CD4-positive, CD25-positive, alpha-beta regulatory T cell (primary cell): ENCODE measurements at regions not wholly inside any gene's neighbourhood (a gene's known extent, or its start where the extent isn't known, plus 50 kb on each side); places are given as distances from the start of the nearest gene placed in this dataset.

ENCODE experiments used
- ATAC-seq, 2 donors: fragments of 150-1000 bp; cut with Tn5 transposase; one replicate each; pipeline ENCODE4 v1.10.0; 2021; ENCODE audit warnings: low read depth in 2 of 2, moderate number of reproducible peaks in 2 of 2, moderate library complexity in 1 of 2
- DNase-seq, 3 donors: peaks; one replicate each; pipeline versions ENCODE4 v3.0.0 to v3.0.0-alpha.2; 2012 to 2022; ENCODE audit warnings: mixed read lengths in 1 of 3
- H3K27ac ChIP-seq: one replicate; pipeline ENCODE4 v1.7.0; 2013; ENCODE audit warnings: mild to moderate bottlenecking, low read length; ENCODE audit not compliant: insufficient read depth, poor library complexity, severe bottlenecking
- H3K27me3 ChIP-seq: one replicate; pipeline ENCODE4 v1.7.0; 2013; ENCODE audit warnings: low read length; ENCODE audit not compliant: control insufficient read depth, insufficient read depth
- H3K36me3 ChIP-seq: one replicate; pipeline ENCODE4 v1.7.0; 2013; ENCODE audit warnings: mild to moderate bottlenecking, low read length, moderate library complexity; ENCODE audit not compliant: control insufficient read depth, insufficient read depth
- H3K4me1 ChIP-seq: 2 replicates; pipeline ENCODE4 v1.7.0; 2013; ENCODE audit warnings: mild to moderate bottlenecking, low read length; ENCODE audit not compliant: insufficient read depth, control insufficient read depth, poor library complexity, severe bottlenecking
- H3K4me3 ChIP-seq: one replicate; pipeline ENCODE4 v1.7.0; 2013; ENCODE audit warnings: low read depth, mild to moderate bottlenecking, low read length, moderate library complexity
- H3K9me3 ChIP-seq, 2 experiments: 1 replicate in 1 of 2; 2 replicates in 1 of 2; pipeline ENCODE4 v1.7.0; 2013; ENCODE audit warnings: low read length in 2 of 2, mild to moderate bottlenecking in 1 of 2, moderate library complexity in 1 of 2; ENCODE audit not compliant: control insufficient read depth in 2 of 2
- H3K27ac Mint-ChIP-seq, 3 donors: one replicate each; pipeline ENCODE4 v1.8.0; 2020 to 2022; ENCODE audit warnings: mild to moderate bottlenecking in 3 of 3, mixed read lengths in 3 of 3, moderate library complexity in 2 of 3
- H3K27me3 Mint-ChIP-seq: one replicate; pipeline ENCODE4 v1.8.0; 2022; ENCODE audit warnings: mild to moderate bottlenecking, mixed read lengths
- H3K36me3 Mint-ChIP-seq: one replicate; pipeline ENCODE4 v1.8.0; 2020; ENCODE audit warnings: mixed read lengths
- H3K4me1 Mint-ChIP-seq, 4 donors: one replicate each; pipeline ENCODE4 v1.8.0; 2020 to 2022; ENCODE audit warnings: mixed read lengths in 4 of 4, mild to moderate bottlenecking in 1 of 4
- H3K4me3 Mint-ChIP-seq, 4 donors: one replicate each; pipeline ENCODE4 v1.8.0; 2020 to 2022; ENCODE audit warnings: mild to moderate bottlenecking in 4 of 4, mixed read lengths in 4 of 4, moderate library complexity in 3 of 4
- H3K9me3 Mint-ChIP-seq, 7 donors: one replicate each; pipeline ENCODE4 v1.8.0; 2020 to 2022; ENCODE audit warnings: mixed read lengths in 7 of 7, mild to moderate bottlenecking in 3 of 7, moderate library complexity in 2 of 7

- Mint-ChIP-seq H3K36me3 (no peaks in the 10 kb centered on the region), H3K9me3 (peaks cover 0 to 3% (median 0%) of the 10 kb centered on the region in 7 donors), H3K4me1 (no peaks in the 10 kb centered on the region), H3K27me3 (peaks cover 7% of the 10 kb centered on the region), H3K27ac (no peak overlapping the region), H3K4me3 (no peak overlapping the region)
- Histone ChIP-seq H3K36me3 (no peaks in the 10 kb centered on the region), H3K4me1 (no peaks in the 10 kb centered on the region), H3K9me3 (no peaks in the 10 kb centered on the region), H3K27ac (no peak overlapping the region), H3K27me3 (no peaks in the 10 kb centered on the region), H3K4me3 (no peak overlapping the region)
- DNase-seq (no peak), ATAC-seq (no peak)
Measured at GRCh38 chr6:138645976-138646640, 127.5 kb upstream of the CCDC28A start.

DNA sequence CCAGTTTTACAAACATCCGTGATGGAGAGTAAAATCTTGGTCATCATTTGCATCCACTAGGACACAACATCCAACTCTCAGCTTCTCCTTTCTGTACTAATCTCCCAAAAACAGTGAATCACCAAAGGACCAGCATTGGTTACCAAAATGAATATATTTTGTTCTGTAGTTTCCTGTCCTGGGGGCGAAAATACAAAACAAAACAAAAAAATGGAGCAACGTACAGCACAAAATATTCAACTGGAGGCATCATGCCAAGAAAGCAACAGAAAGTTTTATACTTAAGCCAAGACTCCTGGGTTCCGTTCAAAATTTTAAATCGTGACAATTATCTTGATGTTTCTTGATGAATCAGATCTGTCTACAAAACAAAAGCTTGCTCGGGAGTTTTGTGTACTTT lies 126.6 kb upstream of the CCDC28A start:
- peaks cover 0 to 3% (median 0%) of the 10 kb centered on the region in 7 donors for H3K9me3 Mint-ChIP-seq
- ATAC-seq (no peak), DNase-seq (no peak)

DNA sequence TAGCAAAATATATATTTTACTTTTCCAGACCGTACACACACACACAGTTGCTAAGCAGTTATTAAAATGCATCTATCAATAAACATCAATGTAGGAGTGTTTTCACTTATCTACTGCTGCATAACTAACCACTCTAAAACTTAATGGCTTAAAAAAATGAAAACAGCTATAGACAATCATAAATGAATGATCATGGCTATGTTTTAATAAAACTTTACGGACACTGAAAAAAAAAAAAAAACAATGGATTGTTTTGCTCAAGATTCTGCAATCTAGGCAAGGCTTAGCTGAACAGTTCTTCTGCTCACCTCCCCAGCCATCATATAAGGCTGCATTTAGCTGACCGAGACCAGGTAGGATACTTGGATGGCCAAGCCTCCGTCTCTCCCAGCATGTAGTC lies 125.4 kb upstream of the CCDC28A start:
- no peak for ATAC-seq
- no peak overlapping the region for H3K4me3 Mint-ChIP-seq

More for the DNA sequence above, 126.6 kb upstream of the CCDC28A start:
- no peak overlapping the region for H3K27ac Mint-ChIP-seq
- no peaks in the 10 kb centered on the region for H3K36me3 Mint-ChIP-seq
- no peaks in the 10 kb centered on the region for H3K4me1 ChIP-seq
- H3K27ac ChIP-seq, result no peak overlapping the region
- no peak overlapping the region for H3K4me3 Mint-ChIP-seq
- H3K4me1 Mint-ChIP-seq, result no peaks in the 10 kb centered on the region
- H3K36me3 ChIP-seq, result no peaks in the 10 kb centered on the region
- H3K27me3 ChIP-seq, result no peaks in the 10 kb centered on the region
- peaks cover 7% of the 10 kb centered on the region for H3K27me3 Mint-ChIP-seq
- H3K9me3 ChIP-seq, result no peaks in the 10 kb centered on the region
- no peak overlapping the region for H3K4me3 ChIP-seq

DNA sequence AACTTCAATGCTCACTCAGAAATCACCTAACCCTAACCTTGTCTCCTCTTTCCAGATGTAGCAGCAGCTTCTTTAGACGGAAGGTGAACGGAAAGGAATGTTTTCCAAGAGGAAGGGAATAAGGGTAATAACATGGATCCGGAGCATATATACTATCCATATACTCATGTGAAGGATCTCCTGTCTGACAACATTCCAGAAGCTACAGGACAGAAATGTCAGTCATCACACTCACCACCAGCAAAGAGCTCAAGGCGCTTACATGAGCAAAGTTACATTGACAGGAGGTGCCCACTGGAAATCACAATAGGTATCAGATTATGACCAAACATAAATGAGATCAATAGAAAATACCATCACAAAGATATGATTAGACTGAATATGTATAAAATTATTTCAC lies 122.1 kb upstream of the CCDC28A start:
- no peaks in the 10 kb centered on the region for H3K27me3 ChIP-seq
- H3K4me1 ChIP-seq, result peaks cover 8% of the 10 kb centered on the region
- Mint-ChIP-seq H3K4me3 (no peak overlapping the region), H3K9me3 (no peaks in the 10 kb centered on the region), H3K27me3 (peaks cover 28% of the 10 kb centered on the region), H3K36me3 (no peaks in the 10 kb centered on the region), H3K4me1 (peaks cover 12 to 18% (median 15%) of the 10 kb centered on the region in 4 donors), H3K27ac (no peak overlapping the region)
- no peaks in the 10 kb centered on the region for H3K36me3 ChIP-seq
- H3K9me3 ChIP-seq, result no peaks in the 10 kb centered on the region
- H3K4me3 ChIP-seq, result no peak overlapping the region
- ATAC-seq (no peak), DNase-seq (no peak)
- H3K27ac ChIP-seq, result no peak overlapping the region

More for the DNA sequence above, 125.4 kb upstream of the CCDC28A start:
- Histone ChIP-seq H3K27me3 (no peaks in the 10 kb centered on the region), H3K4me3 (no peak overlapping the region), H3K27ac (no peak overlapping the region), H3K4me1 (no peaks in the 10 kb centered on the region), H3K36me3 (no peaks in the 10 kb centered on the region), H3K9me3 (no peaks in the 10 kb centered on the region)
- Mint-ChIP-seq H3K27ac (no peak overlapping the region), H3K9me3 (peaks cover 0 to 3% (median 0%) of the 10 kb centered on the region in 7 donors), H3K4me1 (peaks cover 0 to 4% (median 0%) of the 10 kb centered on the region in 4 donors), H3K27me3 (peaks cover 7% of the 10 kb centered on the region), H3K36me3 (no peaks in the 10 kb centered on the region)
- DNase-seq, result no peak

DNA sequence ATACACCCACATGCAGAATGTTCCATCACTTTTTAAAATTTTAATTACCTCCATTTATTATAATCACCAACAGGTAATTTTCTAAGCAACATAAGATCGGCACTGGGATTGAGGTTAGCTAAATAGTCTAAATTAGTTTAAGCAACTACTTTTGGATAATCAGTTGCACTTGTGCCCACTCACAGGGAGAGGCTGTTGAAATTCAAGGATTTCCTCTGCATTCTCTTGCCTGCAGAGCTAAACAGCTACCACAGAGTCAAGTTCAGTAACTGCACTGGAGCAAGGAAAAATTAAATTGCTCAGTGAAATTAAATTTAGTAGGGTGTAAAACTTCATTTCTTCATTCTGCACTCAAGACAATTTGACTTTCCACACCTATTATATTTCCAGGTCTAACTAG lies 120.7 kb upstream of the CCDC28A start:
- peaks cover 36% of the 10 kb centered on the region for H3K27me3 Mint-ChIP-seq
- no peak overlapping the region for H3K27ac ChIP-seq
- no peak for ATAC-seq
- DNase-seq, result no peak
- no peak overlapping the region for H3K4me3 Mint-ChIP-seq
- H3K27ac Mint-ChIP-seq, result no peak overlapping the region
- no peaks in the 10 kb centered on the region for H3K36me3 Mint-ChIP-seq
- H3K4me1 Mint-ChIP-seq, result peaks cover 12 to 18% (median 15%) of the 10 kb centered on the region in 4 donors
- no peaks in the 10 kb centered on the region for H3K27me3 ChIP-seq
- peaks cover 8% of the 10 kb centered on the region for H3K4me1 ChIP-seq
- no peaks in the 10 kb centered on the region for H3K9me3 Mint-ChIP-seq
- H3K36me3 ChIP-seq, result no peaks in the 10 kb centered on the region
- no peaks in the 10 kb centered on the region for H3K9me3 ChIP-seq
- no peak overlapping the region for H3K4me3 ChIP-seq

- Mint-ChIP-seq H3K36me3 (no peaks in the 10 kb centered on the region), H3K9me3 (no peaks in the 10 kb centered on the region), H3K27ac (no peak overlapping the region), H3K4me1 (peaks cover 12 to 18% (median 15%) of the 10 kb centered on the region in 4 donors), H3K4me3 (no peak overlapping the region), H3K27me3 (peaks cover 38% of the 10 kb centered on the region)
- Histone ChIP-seq H3K27ac (no peak overlapping the region), H3K27me3 (no peaks in the 10 kb centered on the region), H3K36me3 (no peaks in the 10 kb centered on the region), H3K4me1 (peaks cover 8% of the 10 kb centered on the region), H3K4me3 (no peak overlapping the region), H3K9me3 (no peaks in the 10 kb centered on the region)
- DNase-seq (no peak), ATAC-seq (no peak)
Measured at GRCh38 chr6:138653435-138653834, 120.1 kb upstream of the CCDC28A start.

GRCh38 chr6:138654715-138655634 lies 118.6 kb upstream of the CCDC28A start:
- Histone ChIP-seq H3K4me1 (peaks cover 8% of the 10 kb centered on the region), H3K9me3 (no peaks in the 10 kb centered on the region), H3K36me3 (no peaks in the 10 kb centered on the region), H3K27me3 (no peaks in the 10 kb centered on the region), H3K4me3 (no peak overlapping the region), H3K27ac (no peak overlapping the region)
- no peaks in the 10 kb centered on the region for H3K9me3 Mint-ChIP-seq
- peaks cover 41% of the 10 kb centered on the region for H3K27me3 Mint-ChIP-seq
- DNase-seq (peak in 1 of 3 donors; percentile 64), ATAC-seq (peak in 1 of 2 donors; percentile 74)
- no peaks in the 10 kb centered on the region for H3K36me3 Mint-ChIP-seq
- H3K27ac Mint-ChIP-seq, result no peak overlapping the region
- no peak overlapping the region for H3K4me3 Mint-ChIP-seq
- H3K4me1 Mint-ChIP-seq, result peaks cover 12 to 18% (median 15%) of the 10 kb centered on the region in 4 donors
